ENCODE measurements at regions not wholly inside any gene's neighbourhood (a gene's known extent, or its start where the extent isn't known, plus 50 kb on each side); places are given as distances from the start of the nearest gene placed in this dataset.
"Not testable (repeated sequence)": the region's sequence is repeated elsewhere in the genome, so short reads cannot be mapped to it uniquely, and the experiment has no call there.

GRCh38 chr4:164239433-164239832, 514.5 kb upstream of the SMIM31 start:
- no peak for DNase-seq

- DNase-seq = no peak
Observed at GRCh38 chr4:164239976-164240375, 514.0 kb upstream of the SMIM31 start.

GRCh38 chr4:164251257-164251656, 502.7 kb upstream of the SMIM31 start:
- no peak for DNase-seq

GRCh38 chr4:164252286-164252685, 501.6 kb upstream of the SMIM31 start:
- no peak for DNase-seq

- no peak for DNase-seq
Observed at GRCh38 chr4:164261831-164262230, 492.1 kb upstream of the SMIM31 start.

GRCh38 chr4:164262508-164262907, 491.4 kb upstream of the SMIM31 start:
- not testable (repeated sequence) for DNase-seq

- DNase-seq = not testable (repeated sequence)
Observed at GRCh38 chr4:164277414-164277813, 476.5 kb upstream of the SMIM31 start.

- DNase-seq = no peak
Observed at GRCh38 chr4:164287173-164287572, 466.8 kb upstream of the SMIM31 start.

GRCh38 chr4:164288578-164288977, 465.4 kb upstream of the SMIM31 start:
- no peak for DNase-seq

- no peak for DNase-seq
Observed at GRCh38 chr4:164293203-164293602, 460.7 kb upstream of the SMIM31 start.

- no peak for DNase-seq
Observed at GRCh38 chr4:164293743-164294142, 460.2 kb upstream of the SMIM31 start.

- DNase-seq = no peak
Observed at GRCh38 chr4:164301430-164301829, 452.5 kb upstream of the SMIM31 start.

GRCh38 chr4:164304101-164304639, 449.8 kb upstream of the SMIM31 start:
- DNase-seq = no peak

GRCh38 chr4:164304861-164305260, 449.1 kb upstream of the SMIM31 start:
- no peak for DNase-seq

- no peak for DNase-seq
Observed at GRCh38 chr4:164307262-164307661, 446.7 kb upstream of the SMIM31 start.

GRCh38 chr4:164312671-164313070, 441.3 kb upstream of the SMIM31 start:
- DNase-seq = no peak

GRCh38 chr4:164313853-164314252, 440.1 kb upstream of the SMIM31 start:
- no peak for DNase-seq

- DNase-seq = no peak
Observed at GRCh38 chr4:164318350-164318749, 435.6 kb upstream of the SMIM31 start.

GRCh38 chr4:164319688-164320087, 434.2 kb upstream of the SMIM31 start:
- no peak for DNase-seq

- DNase-seq = no peak
Observed at GRCh38 chr4:164320847-164321246, 433.1 kb upstream of the SMIM31 start.

GRCh38 chr4:164326056-164326455, 427.9 kb upstream of the SMIM31 start:
- DNase-seq = no peak

GRCh38 chr4:164337219-164337944, 416.5 kb upstream of the SMIM31 start:
- DNase-seq = no peak

GRCh38 chr4:164343472-164343976, 410.4 kb upstream of the SMIM31 start:
- DNase-seq = no peak

- DNase-seq = no peak
Observed at GRCh38 chr4:164345756-164346155, 408.2 kb upstream of the SMIM31 start.

GRCh38 chr4:164350061-164350460, 403.9 kb upstream of the SMIM31 start:
- no peak for DNase-seq
